GM13976 (cell line): ENCODE measurements at regions not wholly inside any gene's neighbourhood (a gene's known extent, or its start where the extent isn't known, plus 50 kb on each side); places are given as distances from the start of the nearest gene placed in this dataset.
"Not testable (repeated sequence)": the region's sequence is repeated elsewhere in the genome, so short reads cannot be mapped to it uniquely, and the experiment has no call there.

Experiments used
- DNase-seq: peaks from one replicate; pipeline ENCODE4 v3.0.0; 2012; ENCODE audit warnings: low spot score
- CTCF ChIP-seq: IDR thresholded peaks from 2 replicates; pipeline ENCODE4 v1.5.1; 2012; ENCODE audit warnings: borderline replicate concordance, mild to moderate bottlenecking; ENCODE audit not compliant: insufficient read depth; ENCODE audit errors: extremely low read depth, missing control alignments, control extremely low read depth
- in situ Hi-C: fragments of 300-500 bp; cut with MboI; formaldehyde crosslinking; loops from one replicate; pipeline ENCODE4 v1.12.0; 2022; ENCODE audit warnings: low sequenced_read_pairs, mixed read lengths, inconsistent platforms; ENCODE audit not compliant: unreplicated experiment

- in situ Hi-C loops: no loop called here
These were observed 351.6 kb upstream of the F9 start for GRCh38 chrX:139178980-139179379.

GRCh38 chrX:139172731-139173130 lies 357.8 kb upstream of the F9 start:
- in situ Hi-C loops: no loop called here
- TF ChIP-seq CTCF: no peak
- DNase-seq: no peak

More at GRCh38 chrX:139178980-139179379, 351.6 kb upstream of the F9 start:
- no peak for TF ChIP-seq CTCF
- no peak for DNase-seq

- TF ChIP-seq CTCF: no peak
- no peak for DNase-seq
- in situ Hi-C loops: no loop called here
These were observed 359.9 kb upstream of the F9 start for GRCh38 chrX:139170526-139171173.

- in situ Hi-C loops: no loop called here
- no peak for DNase-seq
- no peak for TF ChIP-seq CTCF
These were observed 363.3 kb upstream of the F9 start for GRCh38 chrX:139167282-139167681.

- no peak for TF ChIP-seq CTCF
- in situ Hi-C loops: no loop called here
- no peak for DNase-seq
These were observed 372.3 kb upstream of the F9 start for GRCh38 chrX:139158256-139158655.

GRCh38 chrX:139156356-139156755 lies 374.2 kb upstream of the F9 start:
- DNase-seq: no peak
- TF ChIP-seq CTCF: no peak
- in situ Hi-C loops: no loop called here

- in situ Hi-C loops, DNase-seq: not testable (repeated sequence)
These were observed 383.9 kb upstream of the F9 start for GRCh38 chrX:139146625-139147024.
